ENCODE measurements at regions not wholly inside any gene's neighbourhood (a gene's known extent, or its start where the extent isn't known, plus 50 kb on each side); places are given as distances from the start of the nearest gene placed in this dataset.

DNA sequence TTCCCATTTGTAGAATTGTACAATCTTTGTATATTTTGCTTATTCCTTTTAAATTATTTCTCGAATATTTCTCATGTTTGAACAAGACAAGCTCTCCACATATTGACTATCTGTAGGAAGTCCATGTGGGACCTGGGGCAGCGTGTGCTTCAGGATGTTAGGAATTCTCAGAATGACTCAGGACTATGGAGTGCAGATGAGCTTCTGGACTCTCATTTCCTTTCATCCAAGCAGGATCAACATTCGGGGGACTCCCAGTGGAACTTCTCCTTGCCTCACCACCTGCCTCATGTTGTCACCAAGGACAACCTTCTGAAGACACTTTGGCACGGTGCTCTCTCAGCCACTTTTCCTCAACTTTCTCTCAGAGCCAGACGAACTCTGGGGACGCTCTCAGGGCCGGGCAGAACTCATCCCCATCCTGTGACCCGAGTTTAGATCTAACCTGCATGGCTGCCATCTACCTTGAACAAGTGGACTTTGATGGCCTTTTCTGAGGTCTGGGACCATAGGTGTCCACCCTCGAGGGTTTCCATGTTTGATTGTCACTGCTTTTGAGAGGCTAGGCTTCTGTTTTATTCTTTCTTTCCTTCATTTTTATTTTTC lies 441.7 kb downstream of the IRS2 start:
- TF ChIP-seq SIN3A (IDR thresholded peaks at IDR 0.05; ENCODE audit: borderline replicate concordance, insufficient read depth, low read length) (no peak), FOXP2 (optimal IDR thresholded peaks at IDR 0.05; ENCODE audit: borderline replicate concordance, extremely low read depth, extremely low read length, insufficient read depth) (no peak), TAF1 (IDR thresholded peaks at IDR 0.05; ENCODE audit: borderline replicate concordance, insufficient read depth, low read length) (no peak)
- TF ChIP-seq, protein P1, sequence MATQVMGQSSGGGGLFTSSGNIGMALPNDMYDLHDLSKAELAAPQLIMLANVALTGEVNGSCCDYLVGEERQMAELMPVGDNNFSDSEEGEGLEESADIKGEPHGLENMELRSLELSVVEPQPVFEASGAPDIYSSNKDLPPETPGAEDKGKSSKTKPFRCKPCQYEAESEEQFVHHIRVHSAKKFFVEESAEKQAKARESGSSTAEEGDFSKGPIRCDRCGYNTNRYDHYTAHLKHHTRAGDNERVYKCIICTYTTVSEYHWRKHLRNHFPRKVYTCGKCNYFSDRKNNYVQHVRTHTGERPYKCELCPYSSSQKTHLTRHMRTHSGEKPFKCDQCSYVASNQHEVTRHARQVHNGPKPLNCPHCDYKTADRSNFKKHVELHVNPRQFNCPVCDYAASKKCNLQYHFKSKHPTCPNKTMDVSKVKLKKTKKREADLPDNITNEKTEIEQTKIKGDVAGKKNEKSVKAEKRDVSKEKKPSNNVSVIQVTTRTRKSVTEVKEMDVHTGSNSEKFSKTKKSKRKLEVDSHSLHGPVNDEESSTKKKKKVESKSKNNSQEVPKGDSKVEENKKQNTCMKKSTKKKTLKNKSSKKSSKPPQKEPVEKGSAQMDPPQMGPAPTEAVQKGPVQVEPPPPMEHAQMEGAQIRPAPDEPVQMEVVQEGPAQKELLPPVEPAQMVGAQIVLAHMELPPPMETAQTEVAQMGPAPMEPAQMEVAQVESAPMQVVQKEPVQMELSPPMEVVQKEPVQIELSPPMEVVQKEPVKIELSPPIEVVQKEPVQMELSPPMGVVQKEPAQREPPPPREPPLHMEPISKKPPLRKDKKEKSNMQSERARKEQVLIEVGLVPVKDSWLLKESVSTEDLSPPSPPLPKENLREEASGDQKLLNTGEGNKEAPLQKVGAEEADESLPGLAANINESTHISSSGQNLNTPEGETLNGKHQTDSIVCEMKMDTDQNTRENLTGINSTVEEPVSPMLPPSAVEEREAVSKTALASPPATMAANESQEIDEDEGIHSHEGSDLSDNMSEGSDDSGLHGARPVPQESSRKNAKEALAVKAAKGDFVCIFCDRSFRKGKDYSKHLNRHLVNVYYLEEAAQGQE (IDR thresholded peaks at IDR 0.05; ENCODE audit: insufficient read depth in 1 of 2, low read depth in 2 of 2, low read length in 2 of 2): no peak

DNA sequence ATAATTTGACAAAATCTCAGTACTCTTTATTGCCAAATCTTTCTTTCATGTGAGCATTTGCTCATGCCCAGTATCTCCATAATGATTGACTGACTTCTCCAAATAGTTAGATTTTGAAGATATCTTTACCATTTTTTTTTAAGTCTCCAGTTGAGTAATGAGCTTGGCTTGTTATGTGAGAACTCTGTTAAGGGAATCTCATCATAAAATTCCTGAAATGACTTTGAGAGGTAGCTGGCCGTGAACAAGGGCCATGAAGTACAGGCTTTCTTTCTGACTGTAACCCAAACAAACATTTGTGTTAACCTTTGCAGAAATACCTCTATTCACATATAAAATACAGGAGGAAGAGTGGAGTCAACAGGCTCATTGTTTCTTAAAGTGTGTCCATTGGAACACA lies 449.7 kb downstream of the IRS2 start:
- TF ChIP-seq FOXP2 (optimal IDR thresholded peaks at IDR 0.05; ENCODE audit: borderline replicate concordance, extremely low read depth, extremely low read length, insufficient read depth) (no peak), SIN3A (IDR thresholded peaks at IDR 0.05; ENCODE audit: borderline replicate concordance, insufficient read depth, low read length) (no peak), TAF1 (IDR thresholded peaks at IDR 0.05; ENCODE audit: borderline replicate concordance, insufficient read depth, low read length) (no peak)
- TF ChIP-seq, protein P1 (IDR thresholded peaks at IDR 0.05; ENCODE audit: insufficient read depth in 1 of 2, low read depth in 2 of 2, low read length in 2 of 2): no peak

DNA sequence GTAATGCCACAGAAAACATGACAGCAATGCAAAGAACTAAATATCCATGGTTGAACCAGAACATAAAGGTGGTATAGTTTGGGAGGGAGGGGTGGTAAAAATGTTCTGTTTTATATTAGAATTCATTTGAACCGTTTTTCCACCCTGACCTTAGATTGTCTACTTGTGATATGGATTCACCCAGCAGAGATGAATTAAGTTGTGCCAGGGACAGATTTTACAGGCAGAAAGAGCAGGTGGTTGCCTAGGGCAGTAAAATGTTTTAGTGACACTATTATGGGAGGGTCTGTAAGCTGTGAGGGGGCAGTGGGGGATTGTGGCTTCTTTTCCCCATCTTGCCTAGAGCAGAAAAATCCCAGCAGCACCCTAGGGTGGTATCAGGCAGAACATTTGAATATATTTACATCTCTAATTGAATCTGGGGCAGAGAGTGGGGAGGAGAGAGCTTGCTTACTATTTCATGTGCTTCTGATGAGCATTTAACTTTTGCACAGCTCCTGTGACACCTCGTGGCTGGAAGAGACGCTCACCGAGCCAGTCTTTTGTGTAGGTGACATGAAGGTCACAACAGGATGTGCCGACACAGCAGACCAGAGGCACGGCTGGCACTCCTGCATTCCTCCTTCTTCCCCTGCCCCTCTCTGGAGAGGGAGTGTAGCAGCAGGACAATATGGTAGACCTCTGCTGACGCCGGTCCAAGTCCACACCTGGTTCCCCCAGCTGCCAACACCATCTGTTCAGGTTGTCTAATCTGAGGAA lies 452.3 kb downstream of the IRS2 start:
- no peak for TF ChIP-seq SIN3A (IDR thresholded peaks at IDR 0.05; ENCODE audit: borderline replicate concordance, insufficient read depth, low read length)
- no peak for TF ChIP-seq POLR2AphosphoS5 (IDR thresholded peaks at IDR 0.05; ENCODE audit: low read depth, low read length)
- no peak for TF ChIP-seq TAF1 (IDR thresholded peaks at IDR 0.05; ENCODE audit: borderline replicate concordance, insufficient read depth, low read length)
- TF ChIP-seq FOXP2 (optimal IDR thresholded peaks at IDR 0.05; ENCODE audit: borderline replicate concordance, extremely low read depth, extremely low read length, insufficient read depth): no peak
- TF ChIP-seq, protein P1 (IDR thresholded peaks at IDR 0.05; ENCODE audit: insufficient read depth in 1 of 2, low read depth in 2 of 2, low read length in 2 of 2): no peak

DNA sequence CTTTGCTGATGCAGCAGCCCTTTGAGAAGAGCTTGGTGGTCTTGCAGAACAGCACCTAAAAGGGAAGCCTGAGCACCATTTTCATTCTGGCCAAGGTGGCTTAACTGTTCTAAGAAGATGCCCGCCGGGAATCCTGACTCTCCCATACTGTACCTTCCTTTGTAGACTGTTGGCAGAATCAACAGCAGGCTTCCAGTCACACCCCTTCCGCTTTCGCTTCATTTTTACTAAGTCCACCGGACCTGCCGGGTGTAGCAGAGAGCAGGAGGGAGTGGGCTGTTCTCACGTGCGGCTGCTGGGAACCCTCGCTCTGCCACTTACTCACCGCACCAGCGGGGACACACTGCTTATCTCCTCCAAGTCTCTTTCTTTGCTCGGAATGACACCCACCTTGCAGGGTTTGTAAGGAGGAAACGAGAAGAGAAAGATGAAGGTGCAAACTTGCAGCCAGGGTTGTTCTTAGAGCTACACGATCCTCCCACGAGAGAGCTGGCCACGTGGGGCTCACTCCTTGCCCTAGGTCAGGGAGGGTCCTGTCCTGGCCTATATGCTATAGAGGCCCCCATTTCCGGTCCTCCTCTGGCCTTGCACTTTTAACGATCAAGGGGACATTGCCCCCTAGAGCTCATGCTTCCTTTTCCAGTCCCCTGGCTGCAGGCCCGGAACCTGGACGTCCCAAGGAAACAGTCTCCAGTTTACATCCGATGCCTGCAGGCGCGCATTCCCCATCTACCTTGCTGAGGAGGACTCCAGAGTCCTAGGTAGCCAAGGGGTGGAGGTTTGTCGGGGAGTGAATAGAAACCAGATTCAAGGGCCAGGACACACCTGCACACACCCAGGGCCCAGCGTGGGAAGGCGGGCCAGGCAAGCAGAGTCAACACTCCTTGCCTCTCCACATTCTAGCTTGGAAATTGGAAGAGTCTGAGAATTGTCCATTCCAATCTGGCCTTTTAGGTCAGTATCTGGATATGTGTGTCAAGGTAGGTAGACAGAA lies 453.6 kb downstream of the IRS2 start:
- TF ChIP-seq TAF1 (IDR thresholded peaks at IDR 0.05; ENCODE audit: borderline replicate concordance, insufficient read depth, low read length) (no peak), POLR2AphosphoS5 (IDR thresholded peaks at IDR 0.05; ENCODE audit: low read depth, low read length) (no peak)
- TF ChIP-seq, protein P1 (IDR thresholded peaks at IDR 0.05; ENCODE audit: insufficient read depth in 1 of 2, low read depth in 2 of 2, low read length in 2 of 2): no peak
